ENCODE measurements at regions not wholly inside any gene's neighbourhood (a gene's known extent, or its start where the extent isn't known, plus 50 kb on each side); places are given as distances from the start of the nearest gene placed in this dataset.

- peak; percentile 9 for DNase-seq (ENCODE audit: low read depth)
Measured at GRCh38 chr9:27870404-27870803, 297.1 kb upstream of the C9orf72 start.

DNA sequence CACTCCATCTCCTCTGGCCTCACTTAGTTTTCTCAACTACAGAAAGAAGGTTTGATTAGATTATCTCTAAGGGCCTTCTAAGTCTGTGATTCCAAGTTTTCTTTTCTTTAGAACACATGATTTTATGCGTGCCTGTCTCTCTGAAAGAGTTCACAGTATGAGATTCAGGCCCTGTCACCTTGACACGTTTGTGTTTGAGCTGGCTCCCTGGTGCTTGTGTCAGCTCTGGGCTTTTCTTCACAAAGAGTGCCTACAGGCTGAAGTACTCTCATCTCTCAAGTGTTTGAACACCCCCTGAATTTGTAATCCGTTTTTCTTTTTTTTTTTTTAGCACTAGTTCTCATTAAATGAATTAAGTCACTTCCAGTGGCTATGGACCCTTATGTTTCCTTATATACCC, 306.9 kb upstream of the C9orf72 start:
- DNase-seq (ENCODE audit: low read depth) = no peak

DNA sequence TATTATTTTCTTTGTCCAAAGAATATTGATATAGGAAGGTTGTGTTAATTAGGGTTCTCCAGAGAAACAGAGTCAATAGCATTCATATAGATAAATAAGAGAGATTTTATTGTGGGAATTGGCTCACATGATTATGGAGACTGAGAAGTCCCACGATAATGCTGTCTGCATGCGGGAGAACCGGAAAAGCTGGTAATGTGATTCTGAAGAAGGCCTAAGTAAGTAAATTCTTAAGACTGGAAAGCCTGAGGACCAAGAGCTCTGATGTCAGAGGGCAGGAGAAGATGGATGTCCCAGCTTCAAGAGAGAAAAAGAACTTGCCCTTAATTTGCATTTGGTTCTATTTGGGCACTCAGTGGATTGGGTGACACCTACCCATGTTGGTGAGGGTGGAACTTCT, 307.4 kb upstream of the C9orf72 start:
- DNase-seq (ENCODE audit: low read depth) = no peak

DNA sequence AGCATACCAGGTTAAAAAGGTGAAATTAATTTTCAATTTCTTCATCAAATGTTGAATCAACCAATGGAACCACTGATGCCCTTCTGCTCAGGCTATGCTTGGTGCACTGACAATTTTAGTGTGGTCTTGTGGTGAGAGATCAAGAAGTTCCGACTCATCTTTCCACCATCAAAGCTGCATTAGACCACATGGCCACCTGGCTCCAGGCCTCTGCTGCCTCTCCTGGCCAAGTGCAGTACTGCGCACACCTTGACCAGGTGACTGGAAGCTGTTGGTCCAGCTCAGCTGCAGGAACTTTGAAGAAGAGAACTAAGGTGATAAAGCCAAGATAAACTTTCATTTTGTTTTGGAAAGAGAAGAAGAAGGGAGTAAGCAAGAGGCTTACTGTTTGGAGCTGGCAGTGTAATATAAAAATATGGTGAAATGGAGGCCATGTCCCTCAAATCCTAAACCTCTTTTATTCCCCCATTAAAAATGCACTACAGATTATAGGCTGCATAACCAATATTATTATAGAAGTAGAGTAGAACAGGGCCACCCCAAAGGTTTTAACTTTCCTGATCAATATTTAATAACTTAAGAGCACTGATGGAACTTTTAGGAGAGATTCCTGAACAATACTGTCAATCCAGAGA, 315.5 kb upstream of the C9orf72 start:
- peak; percentile 9 for DNase-seq (ENCODE audit: low read depth)

GRCh38 chr9:27924502-27924901, 351.2 kb upstream of the C9orf72 start:
- no peak for DNase-seq (ENCODE audit: low read depth)

GRCh38 chr9:27925815-27926214, 352.5 kb upstream of the C9orf72 start:
- DNase-seq (ENCODE audit: low read depth) = no peak

GRCh38 chr9:27929841-27930240, 356.6 kb upstream of the C9orf72 start:
- DNase-seq (ENCODE audit: low read depth) = no peak

- peak; percentile 15 for DNase-seq (ENCODE audit: low read depth)
Measured at GRCh38 chr9:27933210-27934025, 360.1 kb upstream of the C9orf72 start.

DNA sequence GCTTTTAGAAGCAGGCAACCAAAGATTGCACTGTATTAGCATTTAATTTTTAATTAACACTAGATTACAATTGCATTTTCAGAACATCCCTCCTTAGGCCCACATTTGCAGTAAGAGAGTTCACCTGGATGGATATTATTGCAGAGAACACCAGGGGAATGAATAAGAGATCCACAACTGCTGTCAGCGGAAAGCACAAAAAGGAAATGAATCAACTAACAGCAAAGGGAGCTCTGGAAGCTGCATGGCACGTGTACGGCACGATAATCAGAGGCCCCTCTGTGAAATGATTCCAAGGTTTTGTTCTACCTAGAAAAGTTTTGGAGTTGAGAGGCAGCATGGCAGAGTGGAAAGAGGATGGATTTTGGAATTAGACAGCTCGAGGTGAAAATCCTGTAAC, 361.2 kb upstream of the C9orf72 start:
- no peak for DNase-seq (ENCODE audit: low read depth)

GRCh38 chr9:27939186-27939585, 365.9 kb upstream of the C9orf72 start:
- no peak for DNase-seq (ENCODE audit: low read depth)

- DNase-seq (ENCODE audit: low read depth) = no peak
Measured at GRCh38 chr9:27940535-27940934, 367.3 kb upstream of the C9orf72 start.

GRCh38 chr9:27943501-27943900, 370.2 kb upstream of the C9orf72 start:
- DNase-seq (ENCODE audit: low read depth) = peak; percentile 1

- peak; percentile 47 for DNase-seq (ENCODE audit: low read depth)
Measured at GRCh38 chr9:27945386-27945785, 372.1 kb upstream of the C9orf72 start.

DNA sequence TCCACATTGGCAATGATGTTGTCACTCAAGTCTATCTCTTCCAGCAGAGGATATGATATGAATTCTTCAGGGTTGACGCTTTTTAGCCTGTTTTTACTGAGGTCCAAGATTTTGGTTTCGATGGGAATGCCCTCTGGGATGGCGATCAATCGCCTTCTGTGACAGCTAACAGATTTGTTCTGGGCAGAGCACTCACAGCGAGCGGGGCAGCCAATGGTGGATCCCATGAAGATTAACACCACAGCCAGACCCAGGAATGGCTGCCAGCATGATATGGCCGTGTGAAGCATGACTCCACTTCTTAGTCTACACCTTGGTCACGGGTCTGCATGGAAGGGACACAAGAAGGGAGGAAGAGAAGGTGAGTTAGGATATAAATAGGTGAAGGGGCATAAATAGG, 377.1 kb upstream of the C9orf72 start:
- DNase-seq (ENCODE audit: low read depth) = no peak

DNA sequence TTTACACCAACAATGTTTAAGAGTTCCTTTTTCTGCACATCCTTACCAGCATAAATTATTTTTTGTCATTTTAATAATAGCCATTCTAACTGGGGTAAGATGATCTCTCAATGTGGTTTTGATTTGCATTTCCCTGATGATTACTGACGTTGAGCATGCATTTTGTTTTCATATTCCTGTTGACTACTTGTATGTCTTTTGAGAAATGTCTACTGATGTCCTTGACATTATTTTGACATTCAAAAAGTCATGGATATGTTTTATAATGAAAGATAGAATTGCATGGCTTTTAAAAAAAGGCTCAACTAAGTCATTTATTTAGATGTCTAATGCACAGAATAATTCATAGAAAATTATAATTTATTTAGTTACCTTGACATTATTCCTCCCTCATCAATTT, 381.6 kb upstream of the C9orf72 start:
- DNase-seq (ENCODE audit: low read depth) = peak; percentile 4

DNA sequence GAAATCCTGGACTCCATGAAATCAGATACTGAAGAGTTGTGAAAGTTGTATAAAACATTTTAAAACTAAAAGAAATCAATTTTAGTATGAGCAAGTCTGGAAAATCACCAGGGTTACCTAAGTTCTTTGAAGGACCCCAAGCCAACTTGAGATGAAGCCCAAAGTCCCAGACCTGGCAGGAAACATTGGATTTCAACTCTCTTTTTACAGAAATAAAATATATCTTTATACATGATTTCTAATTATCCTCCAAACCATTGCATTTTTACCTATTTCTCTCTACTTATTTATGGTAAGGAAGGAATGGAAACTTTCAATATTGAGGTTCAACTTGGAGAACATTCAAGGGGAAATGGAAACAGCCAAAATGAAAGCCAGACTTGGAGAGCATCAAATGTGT, 390.6 kb upstream of the C9orf72 start:
- DNase-seq (ENCODE audit: low read depth) = no peak

GRCh38 chr9:27967210-27967609, 393.9 kb upstream of the C9orf72 start:
- no peak for DNase-seq (ENCODE audit: low read depth)

GRCh38 chr9:27977931-27978330, 404.6 kb upstream of the C9orf72 start:
- no peak for DNase-seq (ENCODE audit: low read depth)

DNA sequence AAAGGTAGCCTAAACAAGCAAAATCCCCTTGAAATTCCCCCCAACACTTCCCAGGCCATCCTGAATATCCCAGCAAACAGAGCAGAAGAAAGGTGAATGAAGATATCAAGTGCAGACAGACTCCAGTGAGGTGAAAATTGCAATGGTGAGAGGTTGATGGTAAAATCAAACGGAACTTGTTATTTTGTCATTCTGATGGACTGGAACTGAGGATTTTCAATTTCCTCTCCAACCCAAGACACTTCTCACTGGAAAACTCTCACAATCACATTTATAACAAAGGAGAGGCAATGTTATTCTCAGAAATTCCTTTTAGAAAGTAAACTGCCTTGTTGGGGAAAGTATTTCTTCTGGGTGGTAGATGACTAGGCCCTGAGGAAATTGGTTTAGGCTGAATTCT, 412.4 kb upstream of the C9orf72 start:
- no peak for DNase-seq (ENCODE audit: low read depth)

DNA sequence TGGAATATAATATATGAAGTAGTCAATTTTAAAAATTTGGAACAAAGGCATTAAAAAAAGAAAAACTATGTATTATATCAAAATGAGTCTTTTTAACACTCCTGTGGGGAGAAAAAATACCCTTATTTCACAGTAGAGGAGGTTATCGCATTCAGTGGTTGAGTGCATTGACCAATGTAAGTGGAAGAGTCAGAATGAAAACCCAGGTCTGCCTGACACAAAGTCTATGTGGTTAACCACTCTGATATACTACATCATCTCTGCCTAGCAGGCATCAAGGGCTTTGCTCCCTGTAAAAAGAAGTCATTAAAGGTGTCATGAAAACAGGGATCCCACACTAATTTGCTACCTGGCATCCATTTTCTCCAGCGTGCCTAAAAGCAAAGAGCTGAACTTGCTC, 417.2 kb upstream of the C9orf72 start:
- DNase-seq (ENCODE audit: low read depth) = no peak

DNA sequence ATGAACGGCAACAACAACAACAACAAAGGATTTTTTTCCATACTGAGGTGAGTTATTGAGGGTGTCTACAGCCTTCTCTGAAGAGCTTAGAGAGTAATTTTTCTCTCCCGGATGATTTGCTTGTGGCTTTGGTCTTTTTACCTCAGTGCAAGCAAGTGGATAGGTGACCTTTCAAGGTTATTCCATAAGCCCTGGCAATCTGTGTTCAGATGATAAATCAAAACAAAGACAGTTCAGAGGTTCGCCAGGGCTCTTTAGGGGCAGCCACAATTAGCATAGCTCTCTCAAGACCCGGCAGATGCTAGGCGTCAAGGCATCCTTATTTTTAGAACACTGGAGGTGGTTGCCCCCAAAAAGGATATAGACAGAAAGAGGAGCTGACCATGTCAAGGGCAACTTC, 417.9 kb upstream of the C9orf72 start:
- DNase-seq (ENCODE audit: low read depth) = no peak

GRCh38 chr9:28001096-28001495, 427.8 kb upstream of the C9orf72 start:
- DNase-seq (ENCODE audit: low read depth) = no peak

- no peak for DNase-seq (ENCODE audit: low read depth)
Measured at GRCh38 chr9:28004900-28005299, 431.6 kb upstream of the C9orf72 start.

Data from myocyte (in vitro differentiated cells).